H1 (cell line): ENCODE measurements at regions not wholly inside any gene's neighbourhood (a gene's known extent, or its start where the extent isn't known, plus 50 kb on each side); places are given as distances from the start of the nearest gene placed in this dataset.
A peak's percentile ranks its signal among the peaks of the same experiment; 100 is the strongest.

ENCODE experiments used
- CTCF ChIA-PET: fragments of 300-600 bp; sonication (Branson Sonifier 250); formaldehyde crosslinking; loops from one replicate; lab custom pipeline; 2021; ENCODE audit not compliant: partially characterized antibody; lab: Charles Lee
- POLR2A ChIA-PET: fragments of 300-600 bp; sonication (Branson Sonifier 250); formaldehyde crosslinking; loops from one replicate; lab custom pipeline; 2021; ENCODE audit warnings: inconsistent platforms; ENCODE audit not compliant: partially characterized antibody; lab: Charles Lee
- DNase-seq, 2 experiments: peaks; one replicate each; pipeline versions ENCODE4 v3.0.0 to v3.0.0-alpha.2; 2010 to 2022; ENCODE audit warnings: low spot score in 2 of 2, low read depth in 1 of 2, mixed read lengths in 1 of 2
- FAIRE-seq: peaks from 2 replicates; lab custom pipeline; 2011; peaks lifted over from hg19 to GRCh38; lab: Jason Lieb, UNC
- H2AFZ ChIP-seq: 2 replicates; pipeline ENCODE4 v1.8.1; 2012; ENCODE audit warnings: low read length, inconsistent platforms
- H2AK5ac ChIP-seq: 2 replicates; pipeline ENCODE4 v1.6.1; 2013; ENCODE audit warnings: low read depth, low read length
- H2BK120ac ChIP-seq: replicated peaks from 2 replicates; pipeline ENCODE3; 2013; ENCODE audit warnings: low read depth, low read length, inconsistent platforms
- H2BK12ac ChIP-seq: 2 replicates; pipeline ENCODE4 v1.6.1; 2013; ENCODE audit warnings: low read depth, low read length
- H2BK15ac ChIP-seq: 2 replicates; pipeline ENCODE4 v1.6.1; 2013; ENCODE audit warnings: low read length
- H2BK20ac ChIP-seq: 2 replicates; pipeline ENCODE4 v1.6.1; 2013; ENCODE audit warnings: low read length
- H2BK5ac ChIP-seq: 2 replicates; pipeline ENCODE4 v1.6.1; 2013; ENCODE audit warnings: low read depth, low read length
- H3K14ac ChIP-seq: 2 replicates; pipeline ENCODE4 v1.6.1; 2013; ENCODE audit warnings: inconsistent platforms; ENCODE audit not compliant: insufficient read length
- H3K18ac ChIP-seq: 2 replicates; pipeline ENCODE4 v1.6.1; 2013; ENCODE audit warnings: low read length; ENCODE audit errors: extremely low read depth
- H3K23ac ChIP-seq: 2 replicates; pipeline ENCODE4 v1.6.1; 2013; ENCODE audit warnings: inconsistent platforms; ENCODE audit not compliant: insufficient read length
- H3K23me2 ChIP-seq: 2 replicates; pipeline ENCODE4 v1.6.1; 2013; ENCODE audit warnings: low read depth, low read length
- H3K27ac ChIP-seq: 2 replicates; pipeline ENCODE4 v1.6.1; 2011; ENCODE audit warnings: low read depth, low read length, inconsistent platforms
- H3K27me3 ChIP-seq, 4 experiments: replicated peaks in 1 of 4; 1 replicate in 1 of 4; 2 replicates in 3 of 4; pipeline versions ENCODE4 v1.6.1 to v1.8.1; 2011 to 2013; ENCODE audit warnings: low read length in 3 of 4, mild to moderate bottlenecking in 3 of 4, inconsistent platforms in 2 of 4, mixed read lengths in 2 of 4, moderate library complexity in 1 of 4; ENCODE audit not compliant: control insufficient read depth in 3 of 4, insufficient read depth in 3 of 4; ENCODE audit errors: extremely low read depth in 1 of 4
- H3K36me3 ChIP-seq, 4 experiments: 2 replicates each; pipeline versions ENCODE4 v1.6.1 to v1.8.1; 2011 to 2013; ENCODE audit warnings: mild to moderate bottlenecking in 4 of 4, low read length in 3 of 4, moderate library complexity in 2 of 4, control low read depth in 1 of 4, inconsistent platforms in 1 of 4; ENCODE audit not compliant: insufficient read depth in 4 of 4, control insufficient read depth in 2 of 4
- H3K4ac ChIP-seq: replicated peaks from 2 replicates; pipeline ENCODE3; 2013; ENCODE audit warnings: low read length, low read depth, mixed read lengths, inconsistent platforms; ENCODE audit not compliant: insufficient read length
- H3K4me1 ChIP-seq, 4 experiments: replicated peaks in 1 of 4; 1 replicate in 1 of 4; 2 replicates in 3 of 4; pipeline versions ENCODE4 v1.6.1 to v1.8.1; 2011 to 2013; ENCODE audit warnings: low read length in 3 of 4, inconsistent platforms in 2 of 4, mixed read lengths in 1 of 4; ENCODE audit not compliant: insufficient read depth in 4 of 4, control insufficient read depth in 3 of 4
- H3K4me2 ChIP-seq, 2 experiments: 2 replicates each; pipeline versions ENCODE4 v1.6.1 to v1.8.1; 2011 to 2013; ENCODE audit warnings: low read depth in 2 of 2, low read length in 2 of 2, control low read depth in 1 of 2, inconsistent platforms in 1 of 2, mild to moderate bottlenecking in 1 of 2; ENCODE audit not compliant: insufficient read depth in 1 of 2
- H3K4me3 ChIP-seq, 4 experiments: fragments of 200-600, 300-600 bp in 1 of 4; sonication (generic), shearing (Covaris generic), sonication (Bioruptor Twin) in 1 of 4; 2 replicates each; pipeline versions ENCODE4 v1.5.1 to v1.8.1; 2011 to 2016; ENCODE audit warnings: low read length in 4 of 4, low read depth in 3 of 4, control low read depth in 2 of 4, inconsistent platforms in 2 of 4, mild to moderate bottlenecking in 2 of 4, mixed read lengths in 1 of 4, moderate library complexity in 1 of 4; ENCODE audit not compliant: insufficient read depth in 2 of 4; ENCODE audit errors: extremely low read depth in 1 of 4
- H3K56ac ChIP-seq: replicated peaks from 2 replicates; pipeline ENCODE3; 2013; ENCODE audit warnings: low read depth, mild to moderate bottlenecking, mixed read lengths, low read length, inconsistent platforms; ENCODE audit not compliant: insufficient read length
- H3K79me1 ChIP-seq: 2 replicates; pipeline ENCODE4 v1.6.1; 2013; ENCODE audit warnings: low read depth, low read length, control low read depth
- H3K79me2 ChIP-seq, 2 experiments: 2 replicates each; pipeline versions ENCODE4 v1.6.1 to v1.8.1; 2012 to 2013; ENCODE audit warnings: low read length in 2 of 2, mild to moderate bottlenecking in 2 of 2, inconsistent platforms in 1 of 2; ENCODE audit not compliant: insufficient read depth in 2 of 2, control insufficient read depth in 1 of 2
- H3K9ac ChIP-seq, 4 experiments: replicated peaks in 1 of 4; 1 replicate in 1 of 4; 2 replicates in 3 of 4; pipeline versions ENCODE4 v1.6.1 to v1.8.1; 2011 to 2013; ENCODE audit warnings: low read depth in 3 of 4, low read length in 3 of 4, control low read depth in 2 of 4, mild to moderate bottlenecking in 2 of 4, moderate library complexity in 2 of 4, inconsistent platforms in 1 of 4; ENCODE audit errors: extremely low read depth in 1 of 4
- H3K9me3 ChIP-seq, 2 experiments: 2 replicates each; pipeline versions ENCODE4 v1.6.1 to v1.8.1; 2012 to 2013; ENCODE audit warnings: mild to moderate bottlenecking in 2 of 2, moderate library complexity in 2 of 2, control low read depth in 1 of 2, inconsistent platforms in 1 of 2, low read depth in 1 of 2, low read length in 1 of 2, mixed read lengths in 1 of 2; ENCODE audit not compliant: insufficient read depth in 2 of 2
- H4K20me1 ChIP-seq, 2 experiments: replicated peaks in 1 of 2; 2 replicates each; pipeline versions ENCODE3 to v1.8.1; 2011 to 2013; ENCODE audit warnings: inconsistent platforms in 2 of 2, low read length in 2 of 2, mild to moderate bottlenecking in 1 of 2; ENCODE audit not compliant: insufficient read depth in 2 of 2, control insufficient read depth in 1 of 2
- H4K5ac ChIP-seq: 2 replicates; pipeline ENCODE4 v1.6.1; 2013; ENCODE audit warnings: low read length, low read depth, mixed read lengths, inconsistent platforms; ENCODE audit not compliant: insufficient read length
- H4K8ac ChIP-seq: 2 replicates; pipeline ENCODE4 v1.8.0; 2013; ENCODE audit warnings: mild to moderate bottlenecking, moderate library complexity, low read length, inconsistent platforms; ENCODE audit not compliant: insufficient read depth; ENCODE audit errors: extremely low read depth
- H4K91ac ChIP-seq: replicated peaks from 2 replicates; pipeline ENCODE3; 2013; ENCODE audit warnings: low read length, mixed read lengths, inconsistent platforms; ENCODE audit not compliant: insufficient read length
- WGBS, 2 experiments: shearing (Covaris generic) in 1 of 2; methylation state at CpG; one replicate each; pipeline versions ENCODE4 v1.1.6 to v1.1.7; 2013 to 2015; ENCODE audit warnings: low lambda C conversion rate in 2 of 2, mixed read lengths in 2 of 2, inconsistent platforms in 1 of 2, low coverage in 1 of 2, missing lambda C conversion rate in 1 of 2; ENCODE audit not compliant: insufficient replicate concordance in 2 of 2, insufficient coverage in 1 of 2, insufficient read length in 1 of 2; ENCODE audit errors: extremely low coverage in 1 of 2, missing lambda C conversion rate in 1 of 2; 5-methylcytosine and 5-hydroxymethylcytosine counted together

GRCh38 chr12:124461241-124461673, 106.2 kb downstream of the NCOR2 start:
- no peaks in the 10 kb centered on the region for H3K23me2 ChIP-seq
- H2BK5ac ChIP-seq = peak overlapping the region; percentile 1; the same call in 1 of the 2 replicates
- no peak overlapping the region for H2BK15ac ChIP-seq
- ChIA-PET POLR2A (interaction anchor here (1.2 kb wide), 1 partner anchor 51 kb away, joined by 3 read pairs; no protein-coding TSS in a partner anchor), CTCF (interaction anchor here (0.6 to 0.9 kb wide), 2 partner anchors 226 to 445 kb away, joined by 3 read pairs; no protein-coding TSS in a partner anchor)
- H3K27ac ChIP-seq = no peak overlapping the region
- no peak overlapping the region for H2AFZ ChIP-seq
- H3K4me1 ChIP-seq = peaks cover 0 to 5% (median 0%) of the 10 kb centered on the region in 4 experiments; a peak in 1 of 7 replicates
- H3K9ac ChIP-seq = no peak overlapping the region
- no peak overlapping the region for H4K91ac ChIP-seq
- H3K27me3 ChIP-seq = no peaks in the 10 kb centered on the region
- H4K20me1 ChIP-seq = peaks cover 14 to 16% of the 10 kb centered on the region in 2 experiments
- no peak overlapping the region for H3K23ac ChIP-seq
- H3K56ac ChIP-seq = no peak overlapping the region
- peaks cover 12 to 47% (median 31%) of the 10 kb centered on the region in 4 experiments; a peak in 7 of 8 replicates for H3K36me3 ChIP-seq
- no peak overlapping the region for H3K14ac ChIP-seq
- peaks cover 13% of the 10 kb centered on the region for H3K79me1 ChIP-seq
- H2BK12ac ChIP-seq = no peak overlapping the region; the same call in 1 of the 2 replicates
- H3K4me3 ChIP-seq = no peak overlapping the region
- no peak overlapping the region for H2AK5ac ChIP-seq
- DNase-seq (no peak), FAIRE-seq (no peak)
- no peaks in the 10 kb centered on the region; a peak in 1 of 4 replicates for H3K9me3 ChIP-seq
- no peak overlapping the region for H3K4ac ChIP-seq
- H3K4me2 ChIP-seq = no peak overlapping the region
- H2BK20ac ChIP-seq = no peak overlapping the region
- no peak overlapping the region for H3K18ac ChIP-seq
- H2BK120ac ChIP-seq = no peak overlapping the region
- H3K79me2 ChIP-seq = peaks cover 3 to 16% of the 10 kb centered on the region in 2 experiments; a peak in 3 of 4 replicates
- no peak overlapping the region for H4K5ac ChIP-seq
- 87% methylated on average over 17 of the region's 17 CpGs; no CpG with 5 or more reads in 1 of the 2 experiments for WGBS, 2 experiments
- H4K8ac ChIP-seq = peak overlapping the region; percentile 87
